SK-N-MC (cell line): ENCODE measurements at regions not wholly inside any gene's neighbourhood (a gene's known extent, or its start where the extent isn't known, plus 50 kb on each side); places are given as distances from the start of the nearest gene placed in this dataset.

Experiments used
- DNase-seq: peaks from one replicate; pipeline ENCODE4 v3.0.0-alpha.2; 2011; ENCODE audit warnings: low read depth, low spot score
- H3K27ac ChIP-seq: fragments of 200-600 bp; sonication (generic); 2 replicates; pipeline ENCODE4 v1.5.1; 2016; ENCODE audit warnings: mixed run types
- H3K36me3 ChIP-seq: fragments of 200-600 bp; sonication (generic); 2 replicates; pipeline ENCODE4 v1.6.1; 2017; ENCODE audit warnings: antibody characterized with exemption, low read length, mixed read lengths; ENCODE audit not compliant: insufficient read depth
- H3K4me3 ChIP-seq: fragments of 200-600 bp; sonication (generic); 2 replicates; pipeline ENCODE4 v1.5.1; 2016
- H3K9ac ChIP-seq: fragments of 200-600 bp; sonication (generic); 2 replicates; pipeline ENCODE4 v1.8.0; 2017; ENCODE audit warnings: mixed run types, mixed read lengths; ENCODE audit not compliant: insufficient read length
- H3K9me3 ChIP-seq: fragments of 200-600 bp; sonication (generic); 2 replicates; pipeline ENCODE4 v1.6.1; 2017; ENCODE audit warnings: low read depth, mild to moderate bottlenecking, antibody characterized with exemption, low read length, moderate library complexity, mixed read lengths
- EZH2 ChIP-seq: fragments of 200-600 bp; sonication (generic); IDR thresholded peaks from one replicate; pipeline ENCODE4 v1.6.1; 2017; ENCODE audit warnings: antibody characterized with exemption
- FOXP2 ChIP-seq: optimal IDR thresholded peaks from 2 replicates; pipeline ENCODE3; 2011; ENCODE audit warnings: mild to moderate bottlenecking, moderate library complexity; ENCODE audit not compliant: insufficient read depth; ENCODE audit errors: extremely low read length, control extremely low read depth
- POLR2AphosphoS5 ChIP-seq: IDR thresholded peaks from 2 replicates; pipeline ENCODE4 v1.6.1; 2012; ENCODE audit warnings: mild to moderate bottlenecking, low read depth, low read length, borderline replicate concordance

DNA sequence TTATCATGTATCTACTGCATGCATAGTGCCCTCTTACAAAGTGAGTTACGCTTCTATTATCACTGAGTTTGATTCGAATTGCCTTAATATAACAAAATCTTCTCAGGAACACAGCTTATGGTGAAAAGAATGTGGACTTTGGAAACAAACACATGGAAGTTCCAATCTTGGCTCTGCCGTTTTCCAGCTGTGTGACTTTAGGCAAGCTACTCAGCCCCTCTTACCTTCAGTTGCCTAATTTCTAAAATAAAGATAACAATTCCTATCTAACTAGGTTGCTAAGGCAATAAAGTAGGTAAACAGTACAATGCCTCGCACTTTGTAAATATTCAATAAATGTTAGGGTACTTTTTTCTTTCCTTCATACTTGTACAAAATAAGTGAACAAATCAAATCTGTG, 104.0 kb upstream of the GRIA3 start:
- no peak overlapping the region for H3K9ac ChIP-seq
- no peak overlapping the region for H3K4me3 ChIP-seq
- no peak overlapping the region for H3K27ac ChIP-seq
- H3K9me3 ChIP-seq, result no peaks in the 10 kb centered on the region
- no peak for DNase-seq
- no peaks in the 10 kb centered on the region for H3K36me3 ChIP-seq
- no peak for TF ChIP-seq FOXP2
- TF ChIP-seq POLR2AphosphoS5, result no peak
- TF ChIP-seq EZH2, result no peak

DNA sequence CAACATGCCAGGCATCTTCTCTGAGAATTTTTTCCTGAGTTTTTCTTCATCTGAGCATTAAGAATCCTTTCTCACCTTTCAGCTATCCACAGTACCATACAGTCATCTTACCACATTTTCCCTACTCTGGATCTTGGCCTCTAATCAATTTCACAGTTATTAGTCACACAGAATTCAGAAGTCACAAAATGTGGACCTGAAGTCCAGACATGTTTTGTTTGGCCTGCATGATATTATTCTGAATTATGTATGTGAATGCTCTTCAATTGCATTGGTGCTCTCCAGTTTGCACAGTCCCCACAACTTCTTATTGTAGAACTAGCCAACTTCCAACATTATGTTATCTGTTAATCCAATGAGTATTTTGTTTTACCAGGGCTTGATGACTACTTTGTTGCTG, 102.3 kb upstream of the GRIA3 start:
- DNase-seq, result no peak

DNA sequence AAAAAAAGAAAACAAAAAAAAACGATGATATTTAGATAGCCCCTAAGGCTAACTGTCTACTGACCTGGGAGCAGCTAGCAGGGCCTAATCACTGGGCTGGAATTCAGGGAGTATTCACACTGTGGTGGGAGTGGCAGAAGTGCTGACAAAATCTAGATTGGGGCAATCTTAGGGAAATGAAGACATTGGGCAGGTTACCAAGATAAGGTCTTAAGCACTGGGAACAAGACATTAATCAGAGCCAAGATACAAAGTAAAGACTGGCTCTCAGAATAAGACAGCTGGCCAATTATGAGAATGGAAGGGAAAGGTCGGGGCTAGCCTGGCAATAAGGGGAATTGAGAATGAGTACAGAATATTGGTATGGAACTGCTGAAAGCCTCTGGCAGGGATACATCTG, 100.2 kb upstream of the GRIA3 start:
- Histone ChIP-seq H3K27ac (no peak overlapping the region), H3K36me3 (no peaks in the 10 kb centered on the region), H3K9me3 (no peaks in the 10 kb centered on the region), H3K4me3 (no peak overlapping the region), H3K9ac (no peak overlapping the region)
- DNase-seq, result no peak
- TF ChIP-seq POLR2AphosphoS5, result no peak
- TF ChIP-seq FOXP2, result no peak
- no peak for TF ChIP-seq EZH2

More for the DNA sequence above, 102.3 kb upstream of the GRIA3 start:
- Histone ChIP-seq H3K9me3 (no peaks in the 10 kb centered on the region), H3K9ac (no peak overlapping the region), H3K27ac (no peak overlapping the region), H3K4me3 (no peak overlapping the region), H3K36me3 (no peaks in the 10 kb centered on the region)
- TF ChIP-seq POLR2AphosphoS5 (no peak), FOXP2 (no peak)

DNA sequence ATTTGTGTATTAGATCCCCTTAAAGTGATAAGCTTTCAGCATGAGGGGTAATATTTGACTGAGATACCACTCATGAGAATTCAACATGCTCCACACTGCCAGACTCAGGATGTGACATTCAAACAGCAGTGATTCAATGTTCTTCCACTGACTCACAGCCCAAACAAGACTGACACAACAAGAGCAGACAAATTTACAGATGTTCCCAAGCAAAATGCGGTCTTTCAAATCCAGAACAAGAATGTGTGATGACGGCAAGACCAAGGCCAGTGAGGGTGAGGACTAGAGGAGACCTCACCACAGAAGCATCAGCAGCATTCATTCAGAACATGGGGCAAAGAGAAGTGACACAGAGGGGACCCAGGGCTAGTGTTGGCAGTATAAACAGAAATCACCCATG, 99.3 kb upstream of the GRIA3 start:
- Histone ChIP-seq H3K36me3 (no peaks in the 10 kb centered on the region), H3K27ac (no peak overlapping the region), H3K4me3 (no peak overlapping the region), H3K9ac (no peak overlapping the region), H3K9me3 (no peaks in the 10 kb centered on the region)
- no peak for DNase-seq
- TF ChIP-seq EZH2 (no peak), FOXP2 (no peak), POLR2AphosphoS5 (no peak)

DNA sequence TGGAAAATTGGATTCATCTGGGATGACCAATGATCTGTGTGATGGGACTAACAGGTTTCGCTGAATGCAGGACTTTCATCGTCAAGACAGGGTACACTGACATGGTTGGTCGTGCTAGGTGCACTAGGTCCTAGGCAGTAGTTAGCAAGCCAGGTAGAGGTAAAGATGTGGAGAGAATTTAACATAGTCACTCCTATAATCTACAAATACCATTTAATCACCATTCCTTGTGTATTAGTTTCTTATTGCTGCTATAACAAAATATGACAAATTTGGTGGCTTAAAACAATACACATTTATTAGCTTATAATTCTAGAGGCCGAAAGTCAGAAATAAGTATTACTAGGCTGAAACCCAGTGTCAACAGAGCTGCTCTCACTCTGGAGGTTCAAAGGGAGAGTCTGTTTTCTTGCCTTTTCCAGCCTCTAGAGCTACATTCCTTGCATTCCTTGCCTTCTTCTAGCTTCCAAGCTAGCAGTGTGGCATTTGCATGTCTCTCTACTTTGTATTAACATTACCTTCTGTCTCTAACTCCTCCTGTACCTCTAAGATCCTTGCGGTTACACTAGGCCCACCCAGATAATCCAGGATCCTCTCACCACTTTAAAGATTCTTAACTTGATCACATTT, 98.7 kb upstream of the GRIA3 start:
- Histone ChIP-seq H3K4me3 (no peak overlapping the region), H3K36me3 (no peaks in the 10 kb centered on the region), H3K9ac (no peak overlapping the region), H3K27ac (no peak overlapping the region), H3K9me3 (no peaks in the 10 kb centered on the region)
- no peak for TF ChIP-seq FOXP2
- no peak for TF ChIP-seq POLR2AphosphoS5
- TF ChIP-seq EZH2, result no peak
- no peak for DNase-seq

DNA sequence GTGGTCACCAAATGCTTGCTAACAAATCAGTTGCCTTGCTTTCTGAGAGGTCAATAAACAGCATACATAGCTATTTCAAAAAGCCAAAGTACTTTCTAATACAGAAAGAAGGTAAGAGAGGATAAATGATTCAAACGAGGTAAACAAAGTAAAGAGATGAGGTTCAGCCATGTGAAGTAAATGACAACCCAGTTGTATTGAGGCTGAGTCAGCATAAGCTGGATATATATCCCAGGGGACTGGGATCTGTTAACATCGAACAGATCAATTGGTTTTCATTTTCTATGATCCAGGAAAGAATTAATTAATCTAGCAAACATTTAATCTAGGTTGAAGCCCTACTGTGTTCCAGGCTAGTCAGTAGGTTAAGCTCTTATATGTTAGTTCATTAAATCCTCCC, 97.3 kb upstream of the GRIA3 start:
- Histone ChIP-seq H3K36me3 (no peaks in the 10 kb centered on the region), H3K4me3 (no peak overlapping the region), H3K27ac (no peak overlapping the region), H3K9ac (no peak overlapping the region), H3K9me3 (no peaks in the 10 kb centered on the region)
- TF ChIP-seq FOXP2 (no peak), POLR2AphosphoS5 (no peak), EZH2 (no peak)
- DNase-seq, result no peak

DNA sequence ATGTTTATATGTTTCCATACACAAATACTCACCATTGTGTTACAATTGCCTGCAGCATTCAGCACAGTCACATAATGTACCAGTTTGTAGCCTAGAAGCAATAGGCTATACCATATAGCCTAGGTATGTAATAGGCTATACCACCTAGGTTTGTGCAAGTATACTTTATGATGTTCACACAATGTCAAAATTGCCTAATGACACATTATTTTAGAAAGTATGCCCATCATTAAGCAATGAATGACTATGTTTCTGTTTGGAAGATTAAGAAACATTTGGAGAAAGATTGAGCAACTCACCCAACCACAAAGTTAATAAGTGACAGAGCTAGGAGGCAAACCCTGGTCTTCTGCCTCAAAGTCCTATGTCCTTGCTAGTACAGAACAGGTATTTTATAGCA, 96.8 kb upstream of the GRIA3 start:
- Histone ChIP-seq H3K4me3 (no peak overlapping the region), H3K9me3 (no peaks in the 10 kb centered on the region), H3K27ac (no peak overlapping the region), H3K36me3 (no peaks in the 10 kb centered on the region), H3K9ac (no peak overlapping the region)
- TF ChIP-seq POLR2AphosphoS5 (no peak), FOXP2 (no peak), EZH2 (no peak)
- no peak for DNase-seq

DNA sequence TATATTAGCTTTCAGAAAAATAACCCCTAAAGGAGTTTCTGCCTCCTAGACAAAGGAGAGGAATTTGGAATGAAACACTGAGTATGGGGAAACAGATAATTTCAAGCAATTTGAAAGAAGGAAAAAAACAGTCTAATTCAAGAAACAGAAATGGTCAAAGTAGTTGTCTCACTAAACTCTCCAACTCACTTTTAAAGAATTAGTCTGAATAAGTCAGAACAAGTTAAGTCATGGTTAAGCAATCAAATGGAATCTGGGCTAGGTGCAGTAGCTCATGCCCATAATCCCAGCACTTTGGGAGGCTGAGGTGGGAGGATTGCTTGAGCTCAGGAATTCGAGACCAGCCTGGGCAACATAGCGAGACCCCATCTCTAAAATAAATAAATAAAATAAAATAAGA, 95.7 kb upstream of the GRIA3 start:
- no peak for DNase-seq
- Histone ChIP-seq H3K4me3 (no peak overlapping the region), H3K36me3 (no peaks in the 10 kb centered on the region), H3K9ac (no peak overlapping the region), H3K9me3 (no peaks in the 10 kb centered on the region), H3K27ac (no peak overlapping the region)
- TF ChIP-seq EZH2 (no peak), POLR2AphosphoS5 (no peak)

DNA sequence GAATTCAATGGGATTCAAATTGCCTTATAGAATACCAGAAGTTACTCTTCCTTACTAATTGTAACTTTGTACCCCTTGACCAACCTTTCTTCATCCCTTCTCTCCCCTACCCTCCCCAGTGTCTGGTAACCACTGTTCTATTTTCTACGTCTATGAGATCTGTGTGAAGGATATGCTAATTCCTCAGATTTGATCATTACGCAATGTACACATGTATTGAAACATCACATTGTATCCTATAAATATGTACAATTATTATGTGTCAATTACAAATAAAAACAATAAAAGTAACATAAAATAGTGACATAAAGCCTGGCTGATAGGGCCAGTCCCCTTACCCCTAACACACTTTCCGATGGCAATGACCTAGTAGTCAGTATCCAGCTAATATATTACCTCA, 95.1 kb upstream of the GRIA3 start:
- TF ChIP-seq FOXP2 (no peak), POLR2AphosphoS5 (no peak), EZH2 (no peak)
- Histone ChIP-seq H3K4me3 (no peak overlapping the region), H3K36me3 (no peaks in the 10 kb centered on the region), H3K9me3 (no peaks in the 10 kb centered on the region), H3K9ac (no peak overlapping the region), H3K27ac (no peak overlapping the region)
- no peak for DNase-seq
